ENCODE measurements at regions not wholly inside any gene's neighbourhood (a gene's known extent, or its start where the extent isn't known, plus 50 kb on each side); places are given as distances from the start of the nearest gene placed in this dataset.

GRCh38 chr13:69109891-69110525 is 997.6 kb upstream of the ATXN8OS start:
- no peaks in the 10 kb centered on the region for H3K27me3 ChIP-seq (ENCODE audit: control insufficient read depth in 2 of 2, insufficient read depth in 2 of 2, low read length in 2 of 2)
- no peaks in the 10 kb centered on the region; the same call in 1 of the 2 replicates for H3K9me3 ChIP-seq (replicated peaks; ENCODE audit: control insufficient read depth, insufficient read depth, low read depth, low read length)
- DNase-seq (ENCODE audit: extremely low read depth in 1 of 4, low spot score in 3 of 4) (no peak), FAIRE-seq (no peak), ATAC-seq (no peak)
- no TSS peak for BruUV-seq (replicated peaks)
- H3K4me1 ChIP-seq (replicated peaks in 1 of 2; ENCODE audit: control insufficient read depth in 2 of 2, insufficient read depth in 2 of 2, low read length in 2 of 2): no peaks in the 10 kb centered on the region
- H4K20me1 ChIP-seq (replicated peaks; ENCODE audit: control insufficient read depth, insufficient read depth, low read length): no peaks in the 10 kb centered on the region
- no peaks in the 10 kb centered on the region for H3K79me2 ChIP-seq (ENCODE audit: control insufficient read depth, insufficient read depth, low read length)
- CTCF ChIA-PET (ENCODE audit: low intra/inter-chr PET ratio): no interaction called here
- TF ChIP-seq ADNP (tag; IDR thresholded peaks at IDR 0.05): no peak
- TF ChIP-seq ZNF445 (CRISPR knock-in tag; IDR thresholded peaks at IDR 0.05; ENCODE audit: low read depth): no peak
- TF ChIP-seq GATAD2A (IDR thresholded peaks at IDR 0.05): no peak
- TF ChIP-seq, protein P1, sequence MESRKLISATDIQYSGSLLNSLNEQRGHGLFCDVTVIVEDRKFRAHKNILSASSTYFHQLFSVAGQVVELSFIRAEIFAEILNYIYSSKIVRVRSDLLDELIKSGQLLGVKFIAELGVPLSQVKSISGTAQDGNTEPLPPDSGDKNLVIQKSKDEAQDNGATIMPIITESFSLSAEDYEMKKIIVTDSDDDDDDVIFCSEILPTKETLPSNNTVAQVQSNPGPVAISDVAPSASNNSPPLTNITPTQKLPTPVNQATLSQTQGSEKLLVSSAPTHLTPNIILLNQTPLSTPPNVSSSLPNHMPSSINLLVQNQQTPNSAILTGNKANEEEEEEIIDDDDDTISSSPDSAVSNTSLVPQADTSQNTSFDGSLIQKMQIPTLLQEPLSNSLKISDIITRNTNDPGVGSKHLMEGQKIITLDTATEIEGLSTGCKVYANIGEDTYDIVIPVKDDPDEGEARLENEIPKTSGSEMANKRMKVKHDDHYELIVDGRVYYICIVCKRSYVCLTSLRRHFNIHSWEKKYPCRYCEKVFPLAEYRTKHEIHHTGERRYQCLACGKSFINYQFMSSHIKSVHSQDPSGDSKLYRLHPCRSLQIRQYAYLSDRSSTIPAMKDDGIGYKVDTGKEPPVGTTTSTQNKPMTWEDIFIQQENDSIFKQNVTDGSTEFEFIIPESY (CRISPR knock-in tag; IDR thresholded peaks at IDR 0.05): no peak
- H3K4me3 ChIP-seq: no peak overlapping the region
- POLR2A ChIA-PET: no interaction called here
- H3K9me1 ChIP-seq (ENCODE audit: control insufficient read depth, insufficient read depth, low read length): no peaks in the 10 kb centered on the region
- in situ Hi-C loops (cut with MboI) (no loop called here), intact Hi-C loops (cut with micrococcal nuclease) (no loop called here)
- H3K27ac ChIP-seq (ENCODE audit: extremely low read depth, low read depth, low read length): no peak overlapping the region
- no peak overlapping the region for H2AFZ ChIP-seq (ENCODE audit: low read depth, low read length)
- no peak overlapping the region for H3K9ac ChIP-seq (ENCODE audit: insufficient read depth in 1 of 2, low read depth in 2 of 2, low read length in 2 of 2)
- 0% methylated on average over 3 of the region's 3 CpGs for WGBS (ENCODE audit: insufficient coverage, low coverage, missing lambda C conversion rate)
- H3K4me2 ChIP-seq (ENCODE audit: insufficient read depth, low read length): no peak overlapping the region
- H3K36me3 ChIP-seq (ENCODE audit: control insufficient read depth, insufficient read depth, low read length): no peaks in the 10 kb centered on the region

DNA sequence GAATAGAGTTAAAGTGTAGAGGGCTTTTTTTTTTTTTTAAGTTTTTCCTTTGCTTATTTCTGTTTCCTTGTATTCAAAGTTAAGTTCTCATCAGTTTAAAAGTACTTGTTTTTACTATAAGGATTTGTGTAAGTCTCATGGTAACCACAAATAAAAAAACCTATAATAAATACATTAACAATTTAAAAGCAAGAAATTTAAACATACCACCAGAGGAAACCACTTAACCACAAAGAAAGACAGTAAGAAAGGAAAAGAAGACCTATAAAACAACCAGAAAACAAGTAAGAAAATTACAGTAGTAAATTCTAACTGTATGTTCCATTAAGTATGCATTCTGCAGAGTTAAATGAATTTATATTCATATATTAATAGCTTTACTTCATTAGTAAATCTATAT is 999.1 kb upstream of the ATXN8OS start:
- no TSS peak for BruUV-seq (replicated peaks)
- Histone ChIP-seq H3K4me2 (ENCODE audit: insufficient read depth, low read length) (no peak overlapping the region), H3K4me1 (replicated peaks in 1 of 2; ENCODE audit: control insufficient read depth in 2 of 2, insufficient read depth in 2 of 2, low read length in 2 of 2) (no peaks in the 10 kb centered on the region), H3K9ac (ENCODE audit: insufficient read depth in 1 of 2, low read depth in 2 of 2, low read length in 2 of 2) (no peak overlapping the region), H4K20me1 (replicated peaks; ENCODE audit: control insufficient read depth, insufficient read depth, low read length) (no peaks in the 10 kb centered on the region), H2AFZ (ENCODE audit: low read depth, low read length) (no peak overlapping the region), H3K9me1 (ENCODE audit: control insufficient read depth, insufficient read depth, low read length) (no peaks in the 10 kb centered on the region), H3K27ac (ENCODE audit: extremely low read depth, low read depth, low read length) (no peak overlapping the region), H3K4me3 (no peak overlapping the region), H3K79me2 (ENCODE audit: control insufficient read depth, insufficient read depth, low read length) (no peaks in the 10 kb centered on the region), H3K9me3 (replicated peaks; ENCODE audit: control insufficient read depth, insufficient read depth, low read depth, low read length) (no peaks in the 10 kb centered on the region; the same call in 1 of the 2 replicates), H3K27me3 (ENCODE audit: control insufficient read depth in 2 of 2, insufficient read depth in 2 of 2, low read length in 2 of 2) (no peaks in the 10 kb centered on the region), H3K36me3 (ENCODE audit: control insufficient read depth, insufficient read depth, low read length) (no peaks in the 10 kb centered on the region)
- POLR2A ChIA-PET: no interaction called here
- no peak for TF ChIP-seq ZNF695 (CRISPR knock-in tag; IDR thresholded peaks at IDR 0.05)
- intact Hi-C loops (cut with micrococcal nuclease): no loop called here
- FAIRE-seq (no peak), DNase-seq (ENCODE audit: extremely low read depth in 1 of 4, low spot score in 3 of 4) (no peak), ATAC-seq (no peak)
- CTCF ChIA-PET (ENCODE audit: low intra/inter-chr PET ratio): no interaction called here
- in situ Hi-C loops (cut with MboI): no loop called here

Measured in K562 (cell line).